ENCODE measurements at regions not wholly inside any gene's neighbourhood (a gene's known extent, or its start where the extent isn't known, plus 50 kb on each side); places are given as distances from the start of the nearest gene placed in this dataset.
"Not testable (repeated sequence)": the region's sequence is repeated elsewhere in the genome, so short reads cannot be mapped to it uniquely, and the experiment has no call there.

DNA sequence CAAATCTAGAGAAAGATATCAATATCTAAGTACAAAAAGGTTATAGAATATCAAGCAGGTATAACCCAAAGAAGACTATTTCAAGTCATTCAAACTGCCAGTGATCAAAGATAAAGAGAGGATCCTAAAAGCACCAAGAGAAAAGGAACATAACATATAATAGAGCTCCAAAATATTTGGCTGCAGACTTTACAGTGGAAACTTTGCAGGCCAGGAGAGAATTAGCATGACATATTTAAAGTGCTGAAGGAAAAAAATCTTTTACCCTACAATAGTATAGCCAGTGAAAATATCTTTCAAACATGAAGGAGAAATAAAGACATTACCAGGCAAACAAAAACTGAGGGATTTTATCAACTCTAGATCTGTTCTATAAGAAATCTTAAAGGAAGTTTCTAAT is 254.3 kb upstream of the ARHGEF26 start:
- no peak for DNase-seq

DNA sequence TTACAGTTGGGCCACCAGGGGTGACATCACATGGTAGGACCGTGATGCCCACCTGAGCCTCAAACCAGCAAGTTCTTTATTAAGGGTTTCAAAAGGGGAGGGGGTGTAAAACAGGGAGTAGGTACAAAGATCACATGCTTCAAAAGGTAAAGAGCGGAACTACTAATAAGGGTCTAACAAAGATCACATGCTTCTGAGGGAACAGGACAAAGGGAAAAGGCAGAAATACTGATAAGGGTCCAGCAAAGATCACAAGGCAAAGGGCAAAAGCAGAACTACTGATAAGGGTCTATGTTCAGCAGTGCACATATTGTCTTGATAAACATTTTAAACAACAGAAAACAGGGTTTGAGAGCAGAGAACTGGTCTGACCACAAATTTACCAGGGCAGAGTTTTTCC is 246.8 kb upstream of the ARHGEF26 start:
- DNase-seq = not testable (repeated sequence)

- no peak for DNase-seq
Observed at GRCh38 chr3:153880493-153880892, 240.7 kb upstream of the ARHGEF26 start.

GRCh38 chr3:153881201-153881600 is 240.0 kb upstream of the ARHGEF26 start:
- DNase-seq = no peak

DNA sequence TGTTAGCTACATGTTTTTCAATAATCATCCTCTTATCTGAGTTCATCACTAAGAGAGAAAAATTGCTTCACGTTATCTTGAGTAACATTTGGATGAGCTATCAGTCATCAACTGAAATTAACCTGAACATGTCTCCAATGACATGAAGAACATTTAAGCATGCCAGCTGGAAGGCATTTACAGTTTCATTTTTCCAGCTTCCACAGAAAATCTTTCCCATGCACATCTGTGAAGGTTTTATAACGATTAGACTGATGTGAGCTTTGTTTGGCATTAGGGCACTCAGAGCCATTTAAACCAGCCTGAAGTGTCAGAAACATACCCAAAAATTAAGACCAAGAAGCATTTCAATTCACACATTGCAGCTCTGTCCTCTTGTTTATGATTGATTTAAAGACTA is 235.8 kb upstream of the ARHGEF26 start:
- no peak for DNase-seq

GRCh38 chr3:153889905-153890334 is 231.3 kb upstream of the ARHGEF26 start:
- DNase-seq = no peak

DNA sequence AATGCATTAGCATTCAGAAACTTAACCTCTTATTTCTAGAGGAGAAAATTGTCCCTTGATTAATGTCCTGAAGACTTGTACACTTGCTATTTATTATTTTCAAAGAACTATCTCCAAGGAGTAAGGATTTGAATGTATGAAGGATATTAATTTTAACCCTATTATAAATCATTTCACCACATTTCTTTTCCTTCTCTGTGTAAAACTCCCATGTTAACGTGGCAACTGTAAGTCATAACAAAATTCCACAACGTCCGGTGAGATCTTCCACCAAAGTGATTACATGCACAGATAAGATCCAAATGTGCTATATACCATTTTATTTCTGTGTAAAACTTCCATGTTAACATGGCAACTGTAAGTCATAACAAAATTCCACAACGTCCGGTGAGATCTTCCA is 229.1 kb upstream of the ARHGEF26 start:
- DNase-seq = no peak

- no peak for DNase-seq
Observed at GRCh38 chr3:153894857-153895256, 226.3 kb upstream of the ARHGEF26 start.

DNA sequence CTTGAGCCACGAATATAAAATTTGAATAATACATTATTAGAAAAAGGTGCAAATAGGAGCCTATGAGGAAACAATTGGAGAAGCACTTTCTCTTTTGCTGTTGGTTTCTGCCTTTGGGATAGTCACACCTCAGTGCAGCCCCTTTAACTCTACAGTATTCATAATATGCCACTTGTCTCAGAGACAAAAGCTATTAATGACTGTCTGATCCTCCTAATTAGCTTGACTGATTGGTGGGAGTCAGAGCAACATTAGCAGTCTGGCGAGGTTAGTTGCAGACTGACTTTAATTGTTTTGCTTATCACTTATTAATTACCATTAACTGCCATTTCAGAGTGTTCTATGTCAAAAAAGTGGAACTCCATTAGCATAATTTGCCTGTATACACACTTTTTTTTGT is 225.0 kb upstream of the ARHGEF26 start:
- no peak for DNase-seq

DNA sequence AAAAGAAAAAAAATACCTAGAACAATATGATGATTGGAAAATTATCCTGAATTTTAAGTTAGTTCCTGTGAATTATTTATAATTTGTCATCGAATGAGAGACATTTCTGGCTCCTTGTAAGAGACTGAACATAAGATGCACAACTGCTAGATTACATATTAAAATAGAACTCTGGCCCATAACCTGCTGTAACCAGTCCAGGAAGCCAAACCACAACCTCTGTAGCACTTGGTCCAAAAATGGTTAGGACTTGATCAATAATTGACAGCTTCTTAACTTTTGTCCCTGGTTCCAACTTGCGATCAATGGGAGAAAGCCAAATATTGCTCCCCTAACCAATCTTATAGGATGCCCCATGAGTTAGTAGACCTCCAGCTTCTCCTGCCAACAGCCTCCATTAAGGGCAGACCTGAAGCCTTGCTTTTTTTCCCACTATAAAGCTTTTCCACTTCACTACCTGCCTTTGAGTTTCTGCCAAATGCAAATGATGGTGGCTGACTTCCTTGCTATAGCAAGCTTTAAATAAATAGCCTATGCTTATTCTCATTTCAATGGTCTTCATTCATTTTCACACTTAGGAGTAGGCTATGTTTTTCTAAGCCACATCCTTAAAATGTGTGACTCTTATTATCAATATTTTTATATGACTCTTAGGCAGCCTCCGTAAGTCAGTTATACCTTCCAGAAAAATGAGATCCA is 224.0 kb upstream of the ARHGEF26 start:
- no peak for DNase-seq

GRCh38 chr3:153897842-153898241 is 223.3 kb upstream of the ARHGEF26 start:
- no peak for DNase-seq

DNA sequence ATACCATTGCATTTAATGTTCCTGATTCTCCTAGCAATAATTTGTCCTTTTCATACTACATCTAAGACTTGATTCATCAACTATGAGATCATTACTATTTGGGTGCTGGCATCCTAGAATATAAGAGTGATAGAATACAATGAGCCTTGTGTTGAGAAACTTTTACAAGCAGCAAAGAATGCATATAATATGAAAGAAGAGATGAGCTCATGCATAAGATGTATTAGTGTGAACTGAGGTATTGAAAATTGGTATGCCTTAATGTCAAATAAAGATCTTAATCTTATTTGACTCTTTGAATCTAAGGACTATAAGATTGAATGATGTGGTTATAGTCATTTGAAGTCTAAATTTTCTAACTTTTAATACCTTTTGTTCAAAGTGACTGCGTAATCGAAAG is 220.0 kb upstream of the ARHGEF26 start:
- no peak for DNase-seq

DNA sequence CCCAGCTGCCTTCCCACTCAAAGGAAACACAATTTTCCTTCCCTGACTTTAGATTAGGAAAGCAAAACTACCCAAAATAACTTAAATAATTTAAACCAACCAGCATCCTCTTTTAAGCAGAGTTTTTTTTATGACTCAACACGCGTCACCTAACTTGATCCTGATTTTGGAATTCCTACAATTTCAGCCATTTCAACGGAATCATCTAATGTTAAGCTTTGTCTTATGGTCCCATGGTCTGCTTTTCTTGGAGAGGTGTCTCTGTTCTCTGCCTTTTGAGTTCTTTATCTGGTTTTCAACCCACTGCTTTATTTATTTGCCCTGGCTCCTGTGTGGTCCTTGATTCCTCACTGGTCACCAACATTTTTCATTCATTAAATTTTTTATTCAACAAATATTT is 219.2 kb upstream of the ARHGEF26 start:
- DNase-seq = no peak

- no peak for DNase-seq
Observed at GRCh38 chr3:153903430-153903829, 217.8 kb upstream of the ARHGEF26 start.

GRCh38 chr3:153906366-153906765 is 214.8 kb upstream of the ARHGEF26 start:
- no peak for DNase-seq

DNA sequence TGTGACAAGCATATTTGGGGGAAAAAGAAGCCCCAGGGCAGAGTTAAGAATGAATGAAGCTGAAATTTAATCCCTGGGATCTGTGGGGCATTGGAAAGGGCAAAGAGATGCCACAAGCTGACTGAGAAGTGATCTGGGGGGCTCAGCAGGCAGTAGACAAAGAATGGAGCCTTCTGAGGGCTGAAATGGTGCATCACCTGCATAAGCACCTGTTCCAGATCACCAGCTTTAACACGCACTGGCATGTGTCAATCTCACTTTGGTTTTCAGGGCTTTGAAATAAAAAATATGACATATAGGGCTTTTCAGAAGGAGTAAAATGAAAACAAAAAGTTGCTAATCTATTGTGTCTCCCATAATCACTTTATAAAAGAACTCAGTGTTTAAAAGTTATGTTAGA is 210.8 kb upstream of the ARHGEF26 start:
- DNase-seq = no peak

DNA sequence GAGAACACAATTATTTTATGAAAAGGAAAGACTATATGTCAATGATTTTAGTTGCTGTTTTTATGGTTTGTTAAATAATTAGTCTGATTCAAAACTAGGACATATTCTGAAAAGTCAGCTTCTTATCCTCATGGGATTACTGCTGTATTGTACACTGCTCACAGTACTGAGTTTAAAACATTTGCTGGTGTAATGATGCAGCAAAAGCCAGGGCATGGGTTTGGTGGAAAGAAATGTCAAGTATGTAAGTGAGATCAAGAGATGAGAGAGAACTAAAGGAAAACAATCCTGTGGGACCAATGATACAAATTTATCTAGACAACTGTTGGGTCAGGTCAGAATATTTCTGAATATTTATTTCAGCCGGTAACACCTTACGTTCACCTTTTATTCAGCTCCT is 210.1 kb upstream of the ARHGEF26 start:
- no peak for DNase-seq

DNA sequence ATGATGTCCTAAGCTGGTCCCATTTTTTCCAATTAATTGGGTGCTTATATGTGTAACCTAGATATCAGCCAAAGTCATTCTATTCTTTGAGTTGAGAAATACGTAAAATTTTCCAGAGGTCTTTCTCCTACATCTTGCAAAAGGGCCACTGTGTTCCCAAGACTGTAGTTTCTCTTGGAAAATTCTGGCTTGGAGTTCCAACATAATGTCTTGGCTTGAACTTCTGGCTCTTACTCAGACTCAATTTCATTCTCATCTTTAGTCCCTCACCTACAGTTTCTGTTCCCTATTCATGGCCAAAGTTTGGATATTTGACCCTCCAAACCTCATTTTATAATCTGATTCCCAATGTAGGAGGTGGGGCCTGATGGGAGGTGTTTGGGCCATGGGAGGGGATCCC is 201.4 kb upstream of the ARHGEF26 start:
- no peak for DNase-seq

GRCh38 chr3:153921826-153922225 is 199.4 kb upstream of the ARHGEF26 start:
- no peak for DNase-seq

DNA sequence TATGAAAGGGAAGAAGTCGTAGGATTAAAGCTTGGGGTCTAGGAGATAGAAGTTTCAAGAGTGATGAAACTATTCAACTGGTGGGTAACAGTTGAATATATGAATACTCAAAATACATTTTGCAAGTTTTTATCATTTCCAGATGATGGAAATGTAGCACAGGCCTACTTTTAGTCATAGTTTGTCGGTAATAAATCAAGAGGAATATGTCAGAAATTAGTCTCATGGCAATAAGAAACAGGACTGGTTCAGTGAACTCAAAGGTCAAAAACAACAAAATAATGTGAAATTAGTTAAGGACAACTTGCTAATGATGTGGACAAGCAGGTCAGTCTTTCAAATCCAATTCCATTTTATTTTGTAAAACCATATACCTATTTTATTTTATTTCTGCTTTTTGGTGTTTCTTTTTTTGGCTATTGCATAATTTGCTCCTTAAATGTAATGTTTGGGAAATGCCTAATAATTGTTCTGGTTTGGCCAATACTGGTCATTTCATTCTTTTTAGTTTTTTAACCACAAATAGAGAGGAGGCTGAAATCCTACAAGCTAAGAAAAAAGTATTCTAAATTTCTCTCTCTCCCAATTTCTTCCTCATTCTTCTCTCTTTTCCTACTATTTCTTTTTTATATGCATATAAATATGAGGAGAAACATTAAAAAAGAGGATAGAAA is 195.2 kb upstream of the ARHGEF26 start:
- no peak for DNase-seq

- no peak for DNase-seq
Observed at GRCh38 chr3:153927107-153927506, 194.1 kb upstream of the ARHGEF26 start.

GRCh38 chr3:153928851-153929250 is 192.3 kb upstream of the ARHGEF26 start:
- no peak for DNase-seq

GRCh38 chr3:153933481-153933880 is 187.7 kb upstream of the ARHGEF26 start:
- not testable (repeated sequence) for DNase-seq

DNA sequence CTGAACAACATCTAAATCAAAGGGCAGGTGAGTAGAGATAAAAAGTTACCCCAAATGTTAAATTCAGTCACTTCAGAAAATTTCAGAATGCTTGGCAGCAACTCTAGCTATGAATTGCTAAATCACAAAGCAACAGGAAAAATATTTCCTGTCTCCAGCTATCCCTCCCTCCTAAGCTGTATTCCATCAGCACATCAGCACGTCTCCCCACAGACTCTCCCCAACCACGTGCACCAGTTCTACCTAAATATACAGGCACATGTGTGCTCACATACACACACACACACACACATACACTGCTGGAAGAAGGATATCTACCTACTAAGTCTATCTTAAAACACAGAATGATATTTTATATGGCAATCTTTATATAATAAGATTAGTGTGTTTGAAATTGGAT is 177.1 kb upstream of the ARHGEF26 start:
- no peak for DNase-seq

GRCh38 chr3:153951276-153951675 is 169.9 kb upstream of the ARHGEF26 start:
- DNase-seq = no peak

All from inflammatory macrophage treated with lipopolysaccharide for 4 hours (primary cell).